Activated CD4-positive, CD25-positive, alpha-beta regulatory T cell treated with anti-CD3 and anti-CD28 coated beads, Interleukin-2, amount 50 U/mL, for 72 hours (primary cell): ENCODE measurements at regions not wholly inside any gene's neighbourhood (a gene's known extent, or its start where the extent isn't known, plus 50 kb on each side); places are given as distances from the start of the nearest gene placed in this dataset.

Experiments used
- DNase-seq: peaks from one replicate; pipeline ENCODE4 v3.0.0; 2021

DNA sequence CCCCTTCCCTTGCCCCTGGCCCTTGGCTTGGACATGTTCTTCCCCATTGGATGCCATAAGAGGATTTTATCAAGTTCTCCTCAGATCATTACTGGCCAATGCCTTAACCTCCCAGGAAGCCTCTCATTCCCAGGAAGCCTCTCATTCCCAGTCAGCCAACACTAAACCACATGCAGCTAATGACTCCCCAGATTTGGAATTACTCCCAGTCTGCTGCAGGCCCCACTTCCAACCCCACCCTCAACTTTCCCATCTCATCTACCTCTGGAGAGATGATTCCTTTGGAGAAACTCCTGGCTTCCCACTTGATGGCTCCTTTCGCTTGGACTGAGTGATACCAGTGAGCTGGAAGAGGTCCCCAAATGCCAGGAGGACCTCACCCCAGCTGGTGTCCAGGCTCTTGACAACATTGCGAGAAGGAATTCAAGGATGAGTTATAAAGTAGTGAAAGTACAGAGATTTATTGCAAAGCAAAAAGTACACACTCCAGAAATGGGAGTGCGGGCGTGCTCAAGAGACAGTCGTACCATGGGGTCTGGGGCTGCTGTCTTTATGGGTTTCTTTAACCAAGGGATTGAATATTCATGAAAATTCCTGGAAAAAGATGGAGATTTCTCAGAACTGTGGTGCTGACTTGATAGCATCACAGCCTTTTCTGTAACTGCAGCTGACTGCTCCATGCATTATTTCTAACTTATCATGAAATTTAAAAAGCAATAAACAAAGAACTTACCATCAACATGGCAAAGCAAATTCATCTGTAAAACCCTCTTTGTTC, 117.2 kb upstream of the ADCY1 start:
- no peak for DNase-seq

DNA sequence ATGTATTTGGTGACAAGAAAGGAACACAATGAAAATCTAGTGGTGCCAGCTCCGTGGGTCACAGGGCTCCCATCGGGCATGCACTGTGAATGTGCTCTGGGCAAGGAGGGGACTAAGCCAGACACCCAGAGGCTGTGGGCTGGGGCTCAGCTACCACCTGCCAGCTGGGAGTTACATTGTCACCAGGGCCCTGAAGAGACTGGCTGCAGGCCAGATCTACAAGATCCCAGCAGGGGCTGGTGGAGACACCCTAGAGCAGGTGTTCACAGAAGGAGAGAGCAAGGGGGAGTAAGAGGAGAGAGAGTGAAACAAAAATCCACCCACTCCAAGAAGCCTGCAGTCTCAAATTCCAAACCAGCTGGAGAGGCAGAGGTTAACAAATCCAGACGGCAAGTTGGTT, 116.6 kb upstream of the ADCY1 start:
- no peak for DNase-seq

DNA sequence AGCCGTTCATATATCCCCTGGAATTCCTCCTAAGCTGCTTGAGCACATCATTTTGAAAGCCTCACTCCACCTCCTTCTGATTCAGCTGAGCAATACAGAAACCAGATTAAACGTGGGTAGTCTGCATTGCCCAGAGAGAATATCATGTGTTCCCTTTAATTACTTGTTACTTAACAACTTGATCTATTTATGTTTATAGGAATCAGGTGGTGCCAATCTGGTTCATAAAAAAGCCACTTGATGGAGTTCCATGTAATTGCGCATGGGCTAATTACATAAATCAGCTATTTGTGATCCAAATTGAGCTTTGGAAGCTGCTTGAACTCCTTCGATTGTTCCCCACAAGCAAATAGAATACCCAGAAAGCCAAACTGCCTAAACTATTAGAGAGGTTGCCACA, 114.7 kb upstream of the ADCY1 start:
- no peak for DNase-seq

DNA sequence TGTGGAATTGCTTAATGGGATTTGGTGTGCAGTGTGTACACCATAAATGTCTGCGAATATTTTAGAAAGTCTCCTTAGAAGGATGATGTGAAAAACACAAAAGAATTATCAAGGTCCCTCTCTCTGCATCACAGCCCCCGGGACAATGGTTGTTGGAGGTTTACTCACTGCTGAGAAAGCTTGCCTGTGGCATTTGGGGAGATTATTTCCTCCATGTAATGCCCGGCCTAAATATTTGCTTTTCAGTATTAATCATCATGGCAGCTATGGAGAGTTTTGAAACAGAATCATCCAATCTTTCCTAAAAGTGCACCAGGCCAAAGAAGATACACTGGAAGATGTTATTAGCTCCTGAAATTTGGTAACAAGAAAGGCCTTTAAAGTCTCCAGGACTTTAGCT, 113.8 kb upstream of the ADCY1 start:
- DNase-seq, result no peak

DNA sequence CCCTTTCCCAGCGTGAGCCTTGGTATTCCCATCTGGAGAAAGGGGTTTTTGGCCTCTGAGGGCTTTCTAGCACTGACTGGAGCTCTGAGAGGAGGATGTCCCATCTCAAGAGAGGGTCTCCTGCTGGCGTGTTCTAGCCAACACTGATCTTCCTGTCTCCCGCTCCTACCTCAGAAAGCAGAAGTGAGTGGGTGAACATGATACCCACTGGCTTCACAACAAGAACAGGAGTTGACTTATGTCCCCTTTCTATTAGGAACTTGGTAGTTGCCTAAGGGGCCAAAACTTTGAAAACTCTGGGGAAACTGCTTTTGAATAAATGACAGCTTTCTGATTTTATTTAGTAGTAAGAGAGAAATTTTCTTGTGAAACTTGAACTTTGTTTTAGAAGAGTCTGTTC, 113.1 kb upstream of the ADCY1 start:
- no peak for DNase-seq

DNA sequence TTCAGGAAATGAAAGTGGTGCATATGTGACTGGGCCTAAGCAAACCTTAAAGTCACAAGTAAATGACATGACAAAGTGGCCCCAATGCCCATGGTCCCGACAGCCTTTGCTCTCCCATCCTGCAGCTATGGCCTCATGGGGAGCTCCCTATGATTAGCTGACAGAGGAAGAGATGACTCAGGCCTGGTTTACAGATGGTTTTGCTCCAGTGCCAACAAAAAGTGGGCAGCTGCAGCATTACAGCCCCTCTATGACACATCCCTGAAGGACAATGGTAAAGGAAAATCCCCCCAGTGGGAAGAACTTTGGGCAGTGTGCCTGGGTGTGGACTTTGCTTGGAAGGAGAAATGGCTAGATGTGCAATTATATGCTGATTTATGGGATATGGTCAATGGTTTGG, 105.1 kb upstream of the ADCY1 start:
- no peak for DNase-seq

DNA sequence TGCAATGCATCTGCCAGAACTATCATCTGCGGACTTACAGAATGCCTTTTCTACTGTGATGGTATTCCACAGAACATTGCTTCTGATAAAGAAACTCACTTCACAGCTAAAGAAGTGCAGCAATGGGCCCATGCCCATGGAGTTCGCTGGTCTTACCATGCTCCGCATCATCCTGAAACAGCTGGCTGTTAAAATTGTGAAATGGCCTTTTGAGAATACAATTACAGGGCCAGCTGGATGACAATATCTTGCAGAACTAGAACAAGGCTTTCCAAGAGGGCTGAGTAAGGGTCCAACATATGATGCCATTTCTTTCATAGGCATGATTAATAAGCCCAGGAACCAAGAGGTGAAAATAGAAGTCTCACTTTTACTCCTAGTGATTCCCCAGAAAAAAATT, 104.1 kb upstream of the ADCY1 start:
- no peak for DNase-seq

DNA sequence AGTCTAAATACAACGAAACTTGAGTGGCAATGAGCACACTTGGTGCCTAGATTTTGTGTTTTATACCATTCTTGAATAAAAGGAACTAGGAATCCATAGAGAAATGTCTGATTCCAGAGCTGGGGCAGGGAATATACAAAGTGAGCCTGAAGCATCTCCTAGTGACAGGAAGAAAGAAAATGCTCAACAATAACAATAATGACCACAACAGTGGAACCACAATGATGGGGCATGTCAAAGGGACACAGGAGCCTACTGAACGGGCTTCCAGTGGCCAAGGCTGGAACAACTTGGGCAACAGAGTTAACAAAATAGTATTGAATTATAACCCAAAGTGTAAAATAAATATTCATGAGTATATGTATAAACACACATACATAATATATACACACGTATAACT, 94.4 kb upstream of the ADCY1 start:
- DNase-seq, result no peak

DNA sequence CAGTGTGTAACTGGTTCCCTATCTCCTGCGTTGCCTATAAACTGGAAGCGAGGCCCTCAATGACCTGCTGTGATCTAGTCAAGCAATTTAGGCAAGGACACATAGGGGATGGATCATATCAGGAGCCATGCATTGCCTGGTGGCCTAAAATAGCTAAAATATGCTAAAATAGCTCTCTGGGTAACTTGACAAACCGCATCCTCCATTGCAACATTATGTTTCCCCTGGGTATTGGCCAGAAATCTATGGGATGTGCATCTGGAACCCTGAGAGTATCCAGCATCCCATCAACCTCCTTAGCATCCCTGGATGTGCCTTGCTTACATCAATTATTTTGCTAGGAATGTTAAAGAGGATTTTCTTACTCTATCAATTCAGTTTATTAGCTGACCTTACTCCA, 91.7 kb upstream of the ADCY1 start:
- no peak for DNase-seq

DNA sequence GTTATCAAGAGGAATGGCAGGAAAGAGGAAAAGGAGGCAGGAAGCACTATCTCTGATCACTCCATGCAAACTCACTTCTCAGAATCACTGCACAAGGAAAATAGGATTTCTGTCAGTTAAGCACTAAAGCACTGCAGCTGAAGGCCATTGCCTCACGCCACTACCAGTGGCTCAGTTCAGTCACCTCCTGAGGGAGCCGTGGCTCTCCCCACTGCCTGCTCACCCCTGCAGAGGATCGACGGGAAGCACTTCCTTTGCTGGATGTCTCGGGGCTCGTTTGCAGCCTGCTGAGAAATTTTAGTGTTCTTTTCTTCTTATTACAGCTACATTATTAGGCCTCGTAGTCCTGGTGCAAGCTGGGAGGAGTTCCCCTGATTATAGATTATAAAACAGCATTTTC, 90.1 kb upstream of the ADCY1 start:
- no peak for DNase-seq

DNA sequence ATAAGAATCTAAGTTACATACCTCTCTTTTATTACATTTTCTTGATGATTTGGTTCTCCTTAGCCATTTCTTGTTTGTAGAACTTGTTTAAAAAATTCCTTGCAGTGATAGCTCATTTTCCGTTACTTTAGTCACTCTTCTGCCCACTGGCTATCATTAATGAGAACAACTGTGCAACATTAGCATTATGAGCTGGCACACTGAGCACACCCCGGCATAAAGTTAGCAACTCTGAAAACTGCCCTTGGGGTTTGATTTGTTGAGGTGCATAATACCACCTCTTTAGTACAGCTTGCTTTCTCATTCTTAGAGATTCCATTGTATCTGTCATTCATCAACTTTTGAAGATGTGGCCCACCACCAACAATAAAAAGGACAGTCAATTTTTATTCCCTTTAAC, 87.6 kb upstream of the ADCY1 start:
- no peak for DNase-seq

DNA sequence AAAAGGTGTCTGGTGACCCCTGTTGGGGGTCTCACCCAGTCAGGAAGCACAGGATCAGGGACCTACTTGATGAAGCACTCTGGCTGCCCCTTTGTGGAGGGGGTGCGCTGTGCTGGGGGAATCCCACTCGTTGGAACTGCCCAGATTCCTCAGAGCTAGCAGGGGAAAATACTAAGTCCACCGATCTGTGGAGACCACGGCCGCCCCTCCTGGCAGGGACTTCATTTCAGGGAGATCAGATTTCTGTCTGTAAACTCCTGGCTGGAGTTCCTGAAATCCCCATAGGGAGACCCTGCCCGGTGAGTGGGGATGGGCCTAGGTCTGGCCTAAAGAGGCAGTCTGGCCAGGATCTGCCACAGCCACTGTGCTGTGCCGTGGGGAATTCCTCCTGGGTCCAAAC, 79.3 kb upstream of the ADCY1 start:
- no peak for DNase-seq

DNA sequence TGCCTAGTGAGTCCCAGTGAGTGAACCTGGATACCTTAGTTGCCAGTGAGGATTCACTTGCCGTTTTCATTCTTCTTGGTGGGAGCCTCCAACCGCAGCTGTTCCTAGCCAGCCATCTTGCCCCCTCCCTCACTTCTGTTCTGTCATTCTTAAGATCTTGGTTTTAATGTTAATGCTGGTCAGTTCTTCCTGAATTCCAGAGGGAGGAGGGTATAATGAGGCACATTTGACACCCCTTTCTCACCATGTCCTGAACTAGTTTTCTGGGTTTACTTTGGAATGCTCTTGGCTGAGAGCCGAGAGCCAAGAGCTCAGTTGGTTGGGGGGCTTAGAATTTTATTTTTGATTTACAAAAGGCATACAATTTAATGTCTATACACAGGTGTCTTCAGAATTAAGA, 78.5 kb upstream of the ADCY1 start:
- DNase-seq, result no peak

DNA sequence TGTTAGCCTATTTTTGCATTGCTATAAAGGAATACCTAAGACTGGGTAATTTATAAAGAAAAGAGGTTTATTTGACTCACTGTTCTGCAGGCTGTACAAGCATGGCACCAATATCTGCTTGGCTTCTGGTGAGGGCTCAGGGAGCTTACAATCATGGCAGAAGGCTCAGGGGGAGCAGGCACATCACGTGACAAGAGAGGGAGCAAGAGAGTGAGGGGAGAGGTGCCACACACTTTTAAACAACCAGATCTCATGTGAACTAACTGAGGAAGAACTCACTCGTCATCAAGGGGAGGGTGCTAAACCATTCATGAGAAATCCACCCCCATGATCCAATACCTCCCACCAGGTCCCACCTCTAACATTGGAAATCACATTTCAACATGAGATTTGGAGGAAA, 73.9 kb upstream of the ADCY1 start:
- DNase-seq, result no peak

DNA sequence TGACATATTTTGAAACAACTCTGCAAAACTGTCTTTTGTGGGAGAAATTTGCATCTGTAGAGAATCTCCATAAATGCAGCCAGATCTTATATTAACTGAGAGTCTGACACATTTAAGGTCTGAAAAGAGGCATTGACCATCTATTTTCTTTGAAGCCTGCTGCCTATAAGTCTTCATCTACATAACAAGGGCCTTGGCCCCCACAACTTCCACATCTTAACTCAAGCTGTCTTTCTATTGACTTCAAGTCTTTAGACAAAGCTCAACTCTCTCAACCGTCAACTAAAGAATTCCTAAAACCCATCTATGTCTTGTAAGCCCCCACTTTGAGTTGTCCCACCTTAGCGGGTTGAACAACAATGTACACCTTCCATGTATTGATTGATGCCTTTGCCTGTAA, 72.4 kb upstream of the ADCY1 start:
- DNase-seq, result no peak

DNA sequence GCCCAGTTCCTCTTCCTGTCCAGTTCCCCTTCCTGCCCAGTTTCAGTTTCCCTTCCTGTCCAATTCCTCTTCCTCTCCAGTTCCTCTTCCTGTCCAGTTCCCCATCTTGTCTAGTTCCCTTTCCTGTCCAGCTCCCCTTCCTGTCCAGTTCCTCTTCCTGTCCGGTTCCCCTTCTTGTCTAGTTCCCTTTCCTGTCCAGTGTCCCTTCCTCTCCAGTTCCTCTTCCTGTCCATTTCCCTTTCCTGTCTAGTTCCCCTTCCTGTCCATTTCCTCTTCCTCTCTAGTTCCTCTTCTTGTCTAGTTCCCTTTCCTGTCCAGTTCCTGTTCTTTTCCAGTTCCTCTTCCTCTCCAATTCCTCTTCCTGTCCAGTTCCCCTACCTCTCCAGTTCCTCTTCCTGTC, 68.1 kb upstream of the ADCY1 start:
- DNase-seq, result no peak

DNA sequence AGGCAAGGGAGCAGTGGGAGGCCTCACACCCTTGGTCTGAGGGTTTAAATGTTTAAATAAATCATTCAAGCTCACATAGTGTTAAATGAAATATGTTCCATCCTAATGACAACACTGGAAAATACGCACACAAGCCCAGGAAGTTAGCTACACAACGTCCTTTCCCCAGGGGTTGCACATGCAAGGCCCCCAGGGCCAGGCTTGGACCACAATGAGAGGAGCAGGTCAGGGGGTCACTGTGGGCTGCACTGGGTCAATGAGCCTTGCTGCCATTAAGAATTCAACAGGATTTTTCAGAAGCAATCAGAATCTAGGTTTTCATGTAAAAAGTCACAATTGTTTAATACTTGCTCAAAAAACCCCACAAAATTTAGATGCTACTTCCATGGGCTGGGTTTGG, 64.9 kb upstream of the ADCY1 start:
- no peak for DNase-seq

DNA sequence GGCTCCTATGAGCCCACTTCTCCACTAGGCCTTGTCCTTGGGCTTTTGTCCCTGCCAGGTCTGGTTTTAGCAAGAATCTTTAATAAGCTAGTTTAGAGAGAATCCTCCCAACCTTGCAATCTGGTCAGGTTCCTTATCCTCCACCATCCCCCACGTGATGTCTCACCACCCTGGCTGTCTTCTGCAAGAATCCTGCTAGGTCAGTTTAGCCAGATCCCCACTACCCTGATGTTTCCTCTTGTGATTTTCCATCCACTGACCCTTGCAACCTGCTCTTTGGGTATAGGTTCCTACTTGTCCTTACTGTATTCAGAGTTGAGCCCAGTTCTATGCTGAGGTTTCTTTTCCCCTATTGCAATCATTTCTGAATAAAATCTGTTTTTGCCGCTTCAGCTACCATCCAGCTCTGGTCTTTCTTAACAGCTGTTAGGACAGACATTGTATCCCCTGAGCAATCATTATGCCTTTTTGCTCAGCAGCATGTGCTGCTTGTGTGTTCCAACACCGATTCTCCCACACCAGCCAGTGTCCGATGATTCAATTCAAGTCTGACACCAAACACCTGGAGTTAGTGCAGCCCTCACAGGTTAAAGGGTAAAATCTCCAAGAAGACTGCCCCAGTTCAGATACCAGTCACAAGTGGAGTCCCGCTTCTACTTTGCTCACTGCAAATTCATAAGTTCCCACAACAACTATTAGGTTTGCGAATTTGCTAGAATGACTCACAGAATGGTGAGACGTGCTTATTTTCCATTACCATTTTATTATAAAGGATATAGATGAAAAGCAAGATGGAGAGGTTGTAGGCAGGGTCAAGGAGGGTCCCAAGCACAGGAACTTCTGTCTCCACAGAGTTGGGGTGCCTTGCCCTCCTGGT, 62.2 kb upstream of the ADCY1 start:
- no peak for DNase-seq

DNA sequence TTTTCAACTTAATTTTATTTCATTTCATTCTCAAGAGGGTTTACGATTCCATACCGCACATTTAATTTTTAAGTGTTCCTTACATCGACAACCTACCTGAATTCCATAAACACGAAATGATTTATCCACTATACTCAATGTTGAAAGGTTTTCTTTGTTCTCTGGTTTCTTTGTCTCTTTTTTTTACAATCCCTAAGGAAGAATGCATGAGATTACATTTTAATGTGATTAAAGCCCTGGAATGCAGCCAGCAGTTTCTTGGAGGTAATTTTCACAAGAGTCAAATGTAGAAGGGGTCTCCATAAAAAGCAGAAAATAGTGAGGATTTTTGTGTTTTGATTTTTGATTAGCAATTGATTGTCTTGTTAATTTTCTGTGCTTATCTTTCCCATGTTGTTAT, 59.2 kb upstream of the ADCY1 start:
- DNase-seq, result no peak

DNA sequence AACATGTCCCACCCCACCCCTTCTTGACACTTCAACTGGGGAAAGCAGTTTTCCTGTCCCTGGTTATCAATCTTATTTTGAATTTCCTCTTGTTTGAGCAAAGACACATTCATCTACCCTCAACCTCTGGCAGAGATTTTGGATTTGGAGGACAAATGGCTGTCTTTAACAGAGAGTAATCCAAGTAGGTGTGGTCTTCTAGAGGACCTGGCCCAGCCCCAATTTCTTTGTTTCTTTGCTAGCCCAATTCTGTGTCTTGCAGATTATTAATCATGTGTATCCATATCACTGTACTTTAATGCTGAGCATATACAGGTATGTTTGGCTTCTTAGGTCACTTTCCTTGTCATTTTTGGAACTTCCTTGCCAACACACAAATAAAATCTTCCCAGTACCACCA, 58.8 kb upstream of the ADCY1 start:
- no peak for DNase-seq
